Stimulated activated CD4-positive, alpha-beta T cell treated with anti-CD3 and anti-CD28 coated beads, Interleukin-4, amount 100 ng/mL, for 1 hour (primary cell): ENCODE measurements at regions not wholly inside any gene's neighbourhood (a gene's known extent, or its start where the extent isn't known, plus 50 kb on each side); places are given as distances from the start of the nearest gene placed in this dataset.
"Not testable (repeated sequence)": the region's sequence is repeated elsewhere in the genome, so short reads cannot be mapped to it uniquely, and the experiment has no call there.

Experiments used
- DNase-seq: peaks from one replicate; pipeline ENCODE4 v3.0.0-alpha.2; 2020

DNA sequence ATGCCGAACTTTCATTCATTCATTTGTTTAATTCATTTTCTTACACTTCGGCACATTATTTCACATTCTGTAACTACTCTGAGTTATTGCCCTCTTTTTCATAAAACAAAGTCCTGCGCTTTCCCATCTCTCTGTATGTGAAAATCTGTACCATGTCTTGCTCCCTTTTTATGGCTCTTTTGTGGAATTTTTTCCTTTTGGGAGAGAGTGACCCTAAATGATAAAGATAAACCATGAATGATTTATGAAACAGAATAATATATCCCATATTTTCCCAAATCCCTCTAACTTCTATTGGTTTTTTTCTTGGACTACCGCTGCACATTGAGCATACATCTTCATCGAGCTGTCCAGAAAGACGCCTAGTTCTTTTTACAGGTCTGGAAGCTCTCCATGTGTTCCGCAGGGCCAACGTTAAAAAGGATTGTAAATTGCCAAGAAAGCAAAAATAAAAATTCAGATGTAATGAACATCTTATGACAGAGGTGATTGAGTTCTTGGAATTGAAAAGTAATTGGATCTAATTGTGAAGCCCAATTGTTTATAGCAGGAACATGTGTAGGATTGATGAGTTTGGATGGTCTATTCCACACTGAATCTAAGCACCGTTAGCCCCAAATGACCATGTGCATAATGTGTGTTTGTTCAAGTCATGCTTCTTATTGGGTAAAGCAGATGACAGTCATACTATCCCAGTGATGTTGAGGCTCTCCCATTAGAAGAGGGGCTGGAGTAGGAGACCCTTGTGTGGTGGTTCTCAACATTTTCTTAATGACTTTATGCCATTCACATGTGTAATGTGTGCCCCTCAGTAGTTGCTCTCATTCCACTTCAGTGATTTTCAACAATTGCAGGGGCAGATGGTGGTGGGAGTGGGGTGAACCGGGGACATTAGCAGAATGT, 378.9 kb downstream of the DLEU7 start:
- no peak for DNase-seq

DNA sequence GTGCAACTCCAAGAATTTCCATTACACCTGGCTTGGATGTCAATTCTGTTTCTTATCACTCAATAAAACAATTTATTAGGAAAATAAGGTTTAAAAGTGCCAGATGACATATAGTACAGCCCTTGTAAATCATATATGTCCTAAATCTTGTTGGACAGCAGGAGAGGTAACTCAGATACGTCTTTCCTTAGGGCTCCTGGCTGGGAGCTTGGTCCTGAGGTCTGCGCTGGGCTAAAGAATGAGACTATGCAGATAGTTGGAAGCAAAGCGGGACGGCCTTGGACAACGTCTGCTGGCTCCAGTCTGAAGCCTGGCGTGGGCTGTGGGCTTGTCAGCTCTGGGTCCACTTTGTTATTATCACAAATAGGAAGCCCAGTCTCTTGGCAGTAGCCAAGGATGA, 377.0 kb downstream of the DLEU7 start:
- DNase-seq: no peak

DNA sequence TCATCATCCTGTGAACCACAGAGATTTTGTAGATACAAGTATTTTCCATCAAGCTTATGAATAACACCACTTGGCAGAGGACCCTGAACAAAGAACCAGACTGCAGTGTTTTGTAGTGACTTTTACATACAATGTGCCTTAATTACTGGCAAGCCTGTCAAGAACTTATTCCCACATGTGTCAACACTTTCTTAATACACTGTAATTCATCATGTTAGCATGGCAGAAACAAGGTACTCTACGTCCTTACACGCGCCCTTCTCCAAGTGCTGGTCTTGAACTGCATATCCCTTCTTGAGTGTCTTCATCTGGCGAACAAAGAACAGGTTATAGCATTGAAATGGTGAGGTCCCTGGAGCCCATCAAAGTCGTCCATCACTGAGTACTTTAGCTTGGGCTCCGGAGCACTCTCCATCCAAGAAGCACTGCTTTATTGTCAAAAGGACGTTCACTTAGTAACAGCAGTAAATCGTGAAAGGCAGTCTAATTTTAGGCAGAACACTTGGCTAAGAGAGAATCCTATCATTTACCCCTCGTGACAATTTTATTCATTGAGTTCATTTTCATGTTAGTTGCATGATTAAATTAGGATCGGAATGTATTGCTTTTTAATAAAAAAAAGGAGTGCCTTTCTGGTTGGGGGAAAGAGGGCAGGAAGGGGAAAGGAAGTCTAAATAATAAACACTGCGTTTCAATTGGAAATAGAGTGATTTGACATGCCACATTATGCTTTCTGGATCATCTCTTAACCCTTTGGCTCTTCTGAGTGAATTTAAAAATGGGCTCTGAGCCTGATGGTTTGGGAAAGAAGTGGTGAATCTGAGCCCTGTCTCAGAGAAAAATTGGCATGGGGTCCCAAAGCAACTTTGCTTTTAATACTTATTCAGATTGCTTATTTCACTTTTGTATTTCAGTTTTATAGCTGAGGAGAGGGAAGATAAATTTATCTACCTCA, 376.1 kb downstream of the DLEU7 start:
- no peak for DNase-seq

DNA sequence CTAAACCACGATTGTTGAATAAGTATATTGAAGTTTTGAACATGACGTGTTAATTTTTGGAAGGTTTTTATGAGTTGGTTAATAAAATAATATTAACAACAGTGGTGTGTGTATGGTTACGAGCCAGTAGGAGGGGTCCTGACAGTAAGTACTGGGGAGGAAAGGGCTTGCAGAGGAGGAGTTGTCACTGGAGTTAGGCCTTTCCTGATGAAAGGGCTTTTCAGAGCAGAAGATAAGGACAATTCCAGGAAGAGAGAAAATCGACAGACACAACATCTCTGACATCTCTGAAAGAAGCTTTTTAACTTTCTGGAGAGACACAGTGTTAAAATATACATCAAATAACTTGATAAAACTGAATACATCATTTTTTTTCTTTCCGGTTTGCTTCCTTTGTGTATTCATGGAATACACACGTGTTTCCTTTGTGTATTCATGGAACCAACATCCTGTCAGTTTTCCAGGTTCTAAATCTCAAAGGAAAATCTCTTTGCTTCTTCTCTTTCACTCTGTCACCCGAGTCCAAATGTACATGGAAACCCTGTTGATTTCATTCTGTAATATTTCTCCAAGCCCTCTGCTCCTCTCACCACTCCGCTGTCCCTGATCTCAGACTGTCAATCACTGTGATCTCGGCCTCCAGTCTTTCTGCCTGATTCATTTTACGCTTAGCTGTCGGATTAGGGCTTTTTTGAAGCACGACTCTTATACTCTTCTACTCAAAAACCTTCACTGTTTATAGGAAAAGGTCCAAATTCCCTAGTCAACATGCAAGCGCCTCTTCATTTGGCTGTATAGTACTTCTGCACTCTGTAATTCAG, 374.4 kb downstream of the DLEU7 start:
- no peak for DNase-seq

DNA sequence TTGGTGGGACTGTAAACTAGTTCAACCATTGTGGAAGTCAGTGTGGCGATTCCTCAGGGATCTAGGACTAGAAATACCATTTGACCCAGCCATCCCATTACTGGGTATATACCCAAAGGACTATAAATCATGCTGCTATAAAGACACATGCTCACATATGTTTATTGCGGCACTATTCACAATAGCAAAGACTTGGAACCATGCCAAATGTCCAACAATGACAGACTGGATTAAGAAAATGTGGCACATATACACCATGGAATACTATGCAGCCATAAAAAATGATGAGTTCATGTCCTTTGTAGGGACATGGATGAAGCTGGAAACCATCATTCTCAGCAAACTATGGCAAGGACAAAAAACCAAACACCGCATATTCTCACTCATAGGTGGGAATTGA, 370.4 kb downstream of the DLEU7 start:
- DNase-seq: not testable (repeated sequence)

DNA sequence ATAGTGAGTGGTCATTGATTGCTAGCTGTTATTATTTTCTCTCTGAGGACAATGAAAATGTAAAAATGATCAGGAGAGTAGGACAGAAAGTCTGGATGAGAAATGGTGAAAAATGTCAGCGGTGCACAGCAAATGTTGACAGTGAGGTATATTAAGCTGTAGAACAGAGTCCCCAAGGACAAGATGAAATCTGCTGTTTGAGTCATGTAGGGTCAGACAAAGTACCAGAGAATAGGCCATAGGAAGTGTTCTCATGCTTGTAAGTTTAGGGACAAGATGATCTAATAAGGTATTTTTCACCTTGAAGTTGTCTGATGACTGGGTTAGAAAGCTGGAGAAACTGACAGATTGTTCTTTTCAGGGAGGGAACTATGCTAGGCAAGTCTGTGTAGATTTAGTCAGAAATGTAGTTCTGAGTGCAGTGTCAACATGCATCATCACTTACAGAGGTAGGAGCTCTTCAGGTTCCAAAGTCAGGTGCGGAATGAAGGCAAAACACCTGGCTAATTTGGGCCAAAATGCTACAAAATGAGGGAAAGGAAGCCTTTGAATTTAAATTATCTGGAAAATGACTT, 369.3 kb downstream of the DLEU7 start:
- no peak for DNase-seq

DNA sequence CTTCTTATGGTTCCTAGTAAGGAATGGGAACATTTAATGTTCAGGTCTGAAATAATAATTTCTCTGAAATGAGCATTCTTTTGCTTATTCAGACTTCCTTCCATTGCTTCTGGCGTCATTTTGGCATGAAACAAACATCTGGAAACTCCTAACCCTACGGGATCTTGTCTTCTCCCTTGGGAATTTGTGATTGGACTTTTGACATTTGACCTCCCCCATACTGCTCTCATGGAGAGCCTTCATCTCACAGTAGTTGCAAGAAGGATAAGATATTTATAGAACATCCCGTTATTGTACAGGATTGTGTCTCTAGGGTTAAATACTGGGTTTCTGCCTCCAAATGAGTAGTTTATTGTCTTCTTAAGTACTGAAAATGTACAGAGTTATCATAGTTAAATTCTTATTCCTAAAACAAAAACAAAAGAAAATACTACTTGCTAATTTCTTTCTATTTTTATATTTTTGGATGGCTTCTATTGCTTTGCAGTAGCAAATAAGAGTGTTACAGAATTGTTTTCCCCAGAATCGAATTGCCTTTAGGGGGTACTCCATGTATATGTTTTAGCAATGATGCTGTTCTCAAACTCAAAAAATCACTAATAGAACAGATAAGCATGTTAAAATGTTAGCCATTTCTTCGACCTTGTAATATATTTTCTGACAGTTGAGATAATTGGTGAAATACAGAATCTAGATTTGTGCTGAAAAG, 366.8 kb downstream of the DLEU7 start:
- DNase-seq: no peak

DNA sequence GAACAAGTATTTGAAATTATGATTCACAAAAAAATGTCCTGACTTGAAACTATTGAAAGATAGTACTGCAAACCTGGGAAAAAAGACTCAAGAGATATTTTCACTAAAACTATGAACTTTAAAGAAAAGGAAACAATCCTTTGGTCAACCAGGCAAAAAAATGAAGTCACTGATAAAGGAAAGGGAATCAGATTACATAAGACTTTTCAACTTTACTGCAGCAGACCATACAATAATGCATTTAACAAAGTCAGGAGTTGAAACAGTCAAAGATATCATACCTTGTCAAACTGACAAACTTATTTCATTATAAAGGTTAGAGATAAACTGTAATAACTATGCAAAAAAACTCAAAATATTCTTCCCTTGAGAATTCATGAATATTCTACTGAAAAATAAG, 361.6 kb downstream of the DLEU7 start:
- DNase-seq: no peak

DNA sequence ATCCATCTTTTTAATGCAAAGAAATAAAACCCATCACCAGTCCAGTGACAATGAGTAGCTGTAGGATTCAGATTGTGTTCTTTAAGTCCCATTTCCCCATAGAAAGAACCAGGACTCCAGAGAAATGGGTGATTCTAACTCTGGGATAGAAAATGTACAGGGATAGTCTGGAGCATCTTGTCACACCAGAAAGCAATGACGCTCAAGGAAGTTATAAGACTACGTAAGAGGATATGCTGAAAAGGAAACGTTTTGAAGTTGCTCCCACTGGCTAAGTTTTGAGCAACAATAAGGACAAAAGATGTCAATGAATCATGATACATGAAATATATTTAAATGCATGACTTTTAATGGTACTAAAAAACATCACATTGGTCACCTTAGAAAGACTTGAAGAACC, 360.1 kb downstream of the DLEU7 start:
- DNase-seq: no peak

DNA sequence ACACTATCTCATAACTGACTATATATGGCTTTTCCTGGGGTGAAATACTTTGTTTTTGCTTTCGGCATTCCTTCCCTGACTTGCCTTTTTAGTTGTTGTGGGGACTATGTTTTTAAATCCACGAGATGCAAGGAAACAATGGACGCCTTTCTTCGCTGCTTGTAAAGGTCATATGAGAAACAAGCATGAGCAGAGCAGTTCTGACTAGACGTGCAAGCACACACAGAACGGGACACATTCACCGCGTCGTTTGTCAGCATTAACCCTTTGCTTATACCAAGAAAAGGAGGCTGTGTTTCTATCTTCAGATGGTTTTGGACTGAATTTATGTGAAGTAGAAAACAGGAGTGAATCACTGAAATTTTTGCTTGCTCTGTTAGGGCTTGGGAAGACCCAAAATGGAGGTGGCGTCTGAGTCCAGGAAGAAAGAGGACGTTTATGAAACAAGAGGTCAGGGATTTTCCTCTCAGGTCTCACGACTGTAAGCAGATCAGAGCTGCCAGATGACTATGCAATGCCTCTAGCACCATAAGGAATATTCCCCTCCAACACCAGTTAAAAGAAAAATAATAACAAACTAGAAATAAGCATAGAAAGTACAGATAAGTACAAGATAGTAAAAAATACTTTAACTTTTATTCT, 358.9 kb downstream of the DLEU7 start:
- DNase-seq: no peak

DNA sequence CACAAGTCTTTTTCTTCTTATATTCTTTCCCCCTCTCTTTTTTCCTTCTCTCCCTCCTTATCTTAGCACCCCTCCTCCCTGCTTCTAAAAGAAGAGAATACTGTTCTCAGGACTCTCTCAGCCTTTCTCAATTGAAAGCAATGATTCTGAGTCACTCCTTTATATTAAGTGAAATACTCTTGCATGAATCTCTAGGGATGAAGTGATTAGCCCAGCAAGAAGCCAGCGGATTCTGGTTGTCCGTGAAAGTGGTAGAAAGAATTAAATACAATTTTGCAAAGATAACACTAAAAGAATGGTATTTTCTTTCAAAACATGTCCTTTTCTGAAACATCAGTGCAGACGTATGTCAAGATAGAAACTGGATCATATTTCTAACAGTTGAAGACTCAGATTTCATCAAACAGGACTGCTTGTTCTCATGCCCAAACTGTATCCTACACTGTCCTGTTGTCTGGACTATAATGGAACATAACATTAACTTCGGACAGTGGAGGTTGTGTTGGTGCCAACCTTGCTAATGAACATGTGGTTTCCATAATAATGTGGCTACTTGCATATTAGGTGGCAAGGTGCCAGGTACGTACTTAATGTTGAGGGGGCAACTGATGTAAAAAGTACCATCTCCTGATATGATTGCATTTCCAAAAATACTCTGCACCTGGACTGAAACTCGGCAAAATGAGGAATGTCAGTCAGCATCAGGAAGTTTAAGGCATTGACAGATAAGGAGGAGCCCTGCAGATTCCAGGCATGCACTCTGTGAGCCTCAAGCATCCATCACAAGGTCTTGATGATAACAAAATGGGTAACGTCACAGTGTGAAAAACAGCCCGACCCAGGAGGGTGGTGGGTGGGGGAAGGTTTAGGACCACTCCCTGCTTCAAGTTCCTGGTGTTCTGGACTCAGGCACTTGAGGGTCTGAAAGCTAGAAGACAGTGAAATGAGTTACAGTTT, 357.2 kb downstream of the DLEU7 start:
- DNase-seq: no peak

DNA sequence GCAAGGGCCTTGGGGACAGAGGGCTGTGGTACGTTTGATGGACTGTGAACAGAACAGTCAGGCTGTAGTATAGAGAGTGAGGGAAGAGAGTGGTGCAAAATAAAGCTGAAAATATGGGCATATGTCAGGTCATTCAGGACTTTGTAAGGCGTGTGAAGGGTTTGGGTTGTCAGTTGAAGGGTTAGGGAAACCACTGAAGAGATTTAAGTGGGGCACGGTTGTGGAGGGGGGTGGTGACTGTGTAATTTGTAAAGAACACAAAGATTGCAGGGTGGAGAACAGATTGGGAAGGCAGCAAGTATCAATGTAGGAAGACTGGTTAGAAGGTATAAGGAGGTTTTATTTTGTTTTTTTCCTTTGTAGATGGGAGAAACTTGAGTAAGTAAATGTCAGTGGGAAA, 349.8 kb downstream of the DLEU7 start:
- no peak for DNase-seq

DNA sequence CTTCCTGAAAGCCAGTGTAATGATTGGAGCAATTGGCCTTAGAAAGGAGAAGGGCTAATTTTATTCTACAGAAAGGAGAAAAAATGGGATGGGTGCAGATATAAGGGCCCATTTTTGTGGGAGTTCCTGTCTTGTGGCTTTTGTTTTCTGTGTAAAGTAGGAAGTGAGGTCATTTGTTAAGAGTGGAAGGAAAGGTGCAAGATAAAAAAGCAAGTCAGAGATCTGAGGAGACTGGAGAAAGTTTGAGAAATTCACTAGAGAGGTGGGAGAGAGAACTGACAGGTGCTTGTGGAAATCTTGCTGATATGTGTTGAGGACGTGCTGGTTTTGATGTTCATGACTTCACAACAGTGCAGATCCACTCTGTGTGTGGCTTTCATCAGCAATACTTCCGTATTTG, 349.4 kb downstream of the DLEU7 start:
- no peak for DNase-seq

DNA sequence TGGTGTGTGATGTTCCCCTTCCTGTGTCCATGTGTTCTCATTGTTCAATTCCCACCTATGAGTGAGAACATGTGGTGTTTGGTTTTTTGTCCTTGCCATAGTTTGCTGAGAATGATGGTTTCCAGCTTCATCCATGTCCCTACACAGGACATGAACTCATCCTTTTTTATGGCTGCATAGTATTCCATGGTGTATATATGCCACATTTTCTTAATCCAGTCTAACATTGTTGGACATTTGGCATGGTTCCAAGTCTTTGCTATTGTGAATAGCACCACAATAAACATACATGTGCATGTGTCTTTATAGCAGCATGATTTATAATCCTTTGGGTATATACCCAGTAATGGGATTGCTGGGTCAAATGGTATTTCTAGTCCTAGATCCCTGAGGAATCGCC, 340.3 kb downstream of the DLEU7 start:
- DNase-seq: not testable (repeated sequence)

DNA sequence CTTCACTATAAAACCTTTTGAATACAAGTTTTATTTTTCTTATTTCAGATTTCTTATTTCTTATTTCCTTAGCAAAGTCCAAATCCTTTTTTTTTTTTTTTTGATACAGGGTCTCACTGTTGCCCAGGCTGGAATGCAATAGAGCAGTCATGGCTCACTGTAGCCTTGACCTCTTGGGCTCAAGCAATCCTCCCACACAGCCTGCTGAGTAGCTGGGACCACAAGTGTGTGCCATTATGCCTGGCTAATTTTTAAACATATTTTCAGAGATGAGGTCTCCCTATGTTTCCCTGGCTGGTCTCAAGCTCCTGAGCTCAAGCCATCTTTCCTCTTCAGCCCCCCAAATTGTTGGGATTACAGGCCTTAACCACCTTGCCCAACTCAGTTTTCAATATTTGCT, 334.3 kb downstream of the DLEU7 start:
- no peak for DNase-seq

DNA sequence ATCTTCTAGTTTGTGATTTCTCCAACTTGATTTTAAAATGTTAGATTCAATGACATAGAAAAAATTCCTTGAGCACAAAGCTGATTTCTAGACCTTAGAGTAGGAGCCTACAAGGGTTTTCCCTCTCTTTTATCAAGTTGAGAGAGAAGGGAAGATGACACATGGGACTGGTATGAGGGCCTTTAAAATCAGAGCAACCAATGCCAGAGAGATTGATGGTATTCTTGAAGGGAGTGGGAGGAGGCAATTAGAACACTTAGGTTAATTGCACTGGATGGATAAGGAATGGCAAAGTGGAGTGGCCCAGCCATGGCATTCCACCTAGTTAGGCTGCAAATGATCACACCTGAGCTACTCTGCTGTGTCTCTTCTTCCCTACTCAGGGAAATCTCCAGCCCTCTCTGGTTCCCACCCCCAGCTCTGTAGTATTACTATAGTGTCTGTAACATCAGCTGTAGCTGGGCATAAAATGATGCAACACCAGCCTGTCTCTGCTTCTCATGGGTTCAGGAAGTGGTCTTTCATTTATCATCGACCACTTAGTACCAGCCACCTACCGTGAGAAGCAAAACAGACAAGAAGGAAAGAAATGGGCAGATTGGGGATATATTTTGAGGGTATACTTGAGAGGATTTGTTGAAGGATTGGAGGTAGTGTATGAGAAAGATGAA, 333.6 kb downstream of the DLEU7 start:
- DNase-seq: no peak

DNA sequence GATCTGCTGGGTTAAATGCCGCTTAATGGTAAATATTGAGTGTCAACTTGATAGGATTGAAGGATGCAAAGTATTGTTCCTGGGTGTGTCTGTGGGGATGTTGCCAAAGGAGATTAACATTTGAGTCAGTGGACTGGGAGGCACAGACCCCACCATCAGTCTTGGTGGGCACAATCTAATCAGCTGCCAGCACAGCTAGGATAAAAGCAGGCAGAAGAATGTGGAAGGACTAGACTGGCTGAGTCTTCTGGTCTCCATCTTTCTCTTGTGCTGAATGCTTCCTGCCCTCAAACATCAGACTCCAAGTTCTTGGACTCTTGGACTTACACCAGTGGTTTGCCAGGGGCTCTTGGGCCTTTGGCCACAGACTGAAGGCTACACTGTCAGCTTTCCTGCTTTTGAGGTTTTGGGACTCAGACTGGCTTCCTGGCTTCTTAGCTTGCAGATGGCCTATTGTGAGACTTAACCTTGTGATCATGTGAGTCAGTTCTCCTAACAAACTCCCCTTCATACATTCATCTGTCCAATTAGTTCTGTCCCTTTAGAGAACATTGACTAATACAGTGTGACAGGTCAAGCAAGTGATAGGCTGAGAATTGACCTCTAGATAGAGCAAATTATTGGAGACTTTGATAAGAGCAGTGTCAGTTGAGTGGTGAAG, 332.5 kb downstream of the DLEU7 start:
- not testable (repeated sequence) for DNase-seq

DNA sequence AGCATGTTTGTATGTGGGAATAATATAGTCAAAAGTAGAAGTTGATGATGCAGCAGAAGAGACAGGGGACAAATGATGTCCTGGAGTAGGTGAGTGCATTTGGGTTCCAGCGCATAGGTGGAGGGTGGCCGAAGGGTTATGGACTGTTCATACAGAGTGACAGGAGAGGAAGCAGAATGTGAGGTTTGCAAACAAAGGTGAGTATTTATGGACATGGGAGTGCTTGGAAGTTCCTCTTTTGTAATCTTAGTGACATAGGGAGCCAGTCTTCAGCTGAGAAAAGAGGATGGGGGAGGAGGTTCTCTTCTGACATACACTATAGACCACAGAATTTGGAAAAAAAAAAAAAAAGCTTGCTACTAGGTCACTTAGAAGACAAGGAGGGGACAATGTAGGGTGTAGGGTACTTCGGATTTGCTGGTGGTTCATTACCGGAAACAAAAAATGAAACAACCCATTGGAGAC, 331.6 kb downstream of the DLEU7 start:
- no peak for DNase-seq
